Stimulated activated CD4-positive, alpha-beta T cell treated with anti-CD3 and anti-CD28 coated beads, Interleukin-2, amount 100 ng/mL, for 4 hours (primary cell): ENCODE measurements at regions not wholly inside any gene's neighbourhood (a gene's known extent, or its start where the extent isn't known, plus 50 kb on each side); places are given as distances from the start of the nearest gene placed in this dataset.
"Not testable (repeated sequence)": the region's sequence is repeated elsewhere in the genome, so short reads cannot be mapped to it uniquely, and the experiment has no call there.

Source experiments
- DNase-seq: peaks from one replicate; pipeline ENCODE4 v3.0.0-alpha.2; 2020; ENCODE audit warnings: low read depth

- no peak for DNase-seq
Observed at GRCh38 chr6:104506429-104506828, 353.3 kb downstream of the HACE1 start.

- DNase-seq, result no peak
Observed at GRCh38 chr6:104505838-104506237, 353.9 kb downstream of the HACE1 start.

- DNase-seq, result no peak
Observed at GRCh38 chr6:104500265-104500664, 359.5 kb downstream of the HACE1 start.

- no peak for DNase-seq
Observed at GRCh38 chr6:104486035-104486434, 373.7 kb downstream of the HACE1 start.

GRCh38 chr6:104484626-104485025 is 375.1 kb downstream of the HACE1 start:
- DNase-seq, result no peak

- no peak for DNase-seq
Observed at GRCh38 chr6:104484191-104484590, 375.5 kb downstream of the HACE1 start.

GRCh38 chr6:104483225-104483834 is 376.4 kb downstream of the HACE1 start:
- no peak for DNase-seq

- no peak for DNase-seq
Observed at GRCh38 chr6:104477569-104477968, 382.1 kb downstream of the HACE1 start.

- DNase-seq, result no peak
Observed at GRCh38 chr6:104473021-104473429, 386.7 kb downstream of the HACE1 start.

- DNase-seq, result no peak
Observed at GRCh38 chr6:104472021-104472901, 387.5 kb downstream of the HACE1 start.

GRCh38 chr6:104466306-104466705 is 393.4 kb downstream of the HACE1 start:
- DNase-seq, result no peak

- DNase-seq, result no peak
Observed at GRCh38 chr6:104462811-104463599, 396.7 kb downstream of the HACE1 start.

GRCh38 chr6:104460738-104461483 is 398.8 kb downstream of the HACE1 start:
- DNase-seq, result no peak

GRCh38 chr6:104459543-104459942 is 400.2 kb downstream of the HACE1 start:
- DNase-seq, result no peak

- no peak for DNase-seq
Observed at GRCh38 chr6:104449918-104450317, 409.8 kb downstream of the HACE1 start.

GRCh38 chr6:104446101-104447080 is 413.3 kb downstream of the HACE1 start:
- not testable (repeated sequence) for DNase-seq

GRCh38 chr6:104434519-104434918 is 425.2 kb downstream of the HACE1 start:
- DNase-seq, result no peak

- no peak for DNase-seq
Observed at GRCh38 chr6:104431096-104431495, 428.6 kb downstream of the HACE1 start.

GRCh38 chr6:104428184-104428583 is 431.5 kb downstream of the HACE1 start:
- no peak for DNase-seq

- no peak for DNase-seq
Observed at GRCh38 chr6:104423691-104424090, 436.0 kb downstream of the HACE1 start.

- DNase-seq, result no peak
Observed at GRCh38 chr6:104421650-104422049, 438.1 kb downstream of the HACE1 start.
